NCI-H2196 (cell line): ENCODE measurements at regions not wholly inside any gene's neighbourhood (a gene's known extent, or its start where the extent isn't known, plus 50 kb on each side); places are given as distances from the start of the nearest gene placed in this dataset.
"Not testable (repeated sequence)": the region's sequence is repeated elsewhere in the genome, so short reads cannot be mapped to it uniquely, and the experiment has no call there.

Experiments used
- DNase-seq: peaks from one replicate; lab custom pipeline; 2025; ENCODE audit not compliant: unreplicated experiment; lab: John Stamatoyannopoulos, UW

- DNase-seq, result no peak
Observed at GRCh38 chr7:153590571-153590970, 461.6 kb upstream of the DPP6 start.

GRCh38 chr7:153607354-153607753, 444.8 kb upstream of the DPP6 start:
- no peak for DNase-seq

GRCh38 chr7:153616711-153617325, 435.4 kb upstream of the DPP6 start:
- no peak for DNase-seq

- no peak for DNase-seq
Observed at GRCh38 chr7:153627323-153627722, 424.9 kb upstream of the DPP6 start.

GRCh38 chr7:153628406-153628805, 423.8 kb upstream of the DPP6 start:
- DNase-seq, result no peak

GRCh38 chr7:153628825-153629224, 423.4 kb upstream of the DPP6 start:
- DNase-seq, result no peak

- DNase-seq, result no peak
Observed at GRCh38 chr7:153638821-153639435, 413.3 kb upstream of the DPP6 start.

- no peak for DNase-seq
Observed at GRCh38 chr7:153640586-153640985, 411.6 kb upstream of the DPP6 start.

- no peak for DNase-seq
Observed at GRCh38 chr7:153641199-153641598, 411.0 kb upstream of the DPP6 start.

GRCh38 chr7:153642989-153643388, 409.2 kb upstream of the DPP6 start:
- no peak for DNase-seq

GRCh38 chr7:153657182-153657800, 394.9 kb upstream of the DPP6 start:
- DNase-seq, result no peak

GRCh38 chr7:153675131-153675530, 377.1 kb upstream of the DPP6 start:
- no peak for DNase-seq

GRCh38 chr7:153682628-153683027, 369.6 kb upstream of the DPP6 start:
- DNase-seq, result no peak

- no peak for DNase-seq
Observed at GRCh38 chr7:153696242-153696641, 356.0 kb upstream of the DPP6 start.

GRCh38 chr7:153698046-153698445, 354.2 kb upstream of the DPP6 start:
- no peak for DNase-seq

GRCh38 chr7:153701678-153702077, 350.5 kb upstream of the DPP6 start:
- DNase-seq, result no peak

GRCh38 chr7:153723892-153724291, 328.3 kb upstream of the DPP6 start:
- not testable (repeated sequence) for DNase-seq

GRCh38 chr7:153731504-153731903, 320.7 kb upstream of the DPP6 start:
- DNase-seq, result not testable (repeated sequence)

GRCh38 chr7:153743434-153743833, 308.8 kb upstream of the DPP6 start:
- DNase-seq, result not testable (repeated sequence)

GRCh38 chr7:153747969-153748368, 304.2 kb upstream of the DPP6 start:
- DNase-seq, result not testable (repeated sequence)

- not testable (repeated sequence) for DNase-seq
Observed at GRCh38 chr7:153748885-153749284, 303.3 kb upstream of the DPP6 start.

GRCh38 chr7:153765869-153766268, 286.3 kb upstream of the DPP6 start:
- DNase-seq, result not testable (repeated sequence)
